Liver (tissue), 3 donors: ENCODE measurements at regions not wholly inside any gene's neighbourhood (a gene's known extent, or its start where the extent isn't known, plus 50 kb on each side); places are given as distances from the start of the nearest gene placed in this dataset.

Source experiments
- CTCF ChIP-seq: fragments of 150-350 bp; IDR thresholded peaks from 2 replicates; pipeline ENCODE4 v1.5.1; 2017; ENCODE audit warnings: improper control_type of control experiment, low read depth, low read length; ENCODE audit not compliant: missing input control
- RAD21 ChIP-seq, 2 donors: IDR thresholded peaks; 2 replicates each; pipeline ENCODE4 v1.6.1; 2016; ENCODE audit warnings: antibody characterized with exemption in 2 of 2, mild to moderate bottlenecking in 2 of 2
- donor health status: healthy.
- donor health status: healthy.

DNA sequence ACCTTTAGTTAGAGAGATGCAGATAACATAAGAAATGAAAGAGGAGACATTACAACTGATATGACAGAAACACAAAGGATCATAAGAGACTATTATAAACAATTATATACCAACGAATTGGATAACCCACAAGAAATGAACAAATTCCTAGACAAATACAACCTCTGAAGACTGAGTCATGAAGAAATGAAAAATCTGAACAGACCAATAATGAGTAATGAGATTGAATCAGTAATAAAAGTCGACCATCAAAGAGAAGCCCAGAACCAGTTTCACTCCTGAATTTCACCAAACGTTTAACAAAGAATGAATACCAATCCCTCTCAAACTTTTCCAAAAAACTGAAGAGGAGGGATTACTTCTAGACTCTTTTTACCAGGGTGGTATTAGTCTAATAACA, 50.5 kb upstream of the PCAT7 start:
- TF ChIP-seq CTCF (no peak), RAD21 (IDR thresholded peaks at IDR 0.05) (no peak)
